K562 (cell line): ENCODE measurements at regions not wholly inside any gene's neighbourhood (a gene's known extent, or its start where the extent isn't known, plus 50 kb on each side); places are given as distances from the start of the nearest gene placed in this dataset.

ENCODE experiments used
- CTCF ChIP-seq, 3 experiments: IDR thresholded peaks in 2 of 3; conservative IDR thresholded peaks in 1 of 3; 2 replicates each; pipeline ENCODE4 v1.5.1; 2011 to 2012; ENCODE audit warnings: low read length in 3 of 3, mild to moderate bottlenecking in 3 of 3, control low read depth in 2 of 3, improper control_type of control experiment in 1 of 3, inconsistent platforms in 1 of 3, low read depth in 1 of 3, mixed read lengths in 1 of 3, moderate library complexity in 1 of 3; ENCODE audit not compliant: insufficient read depth in 2 of 3
- ELK1 ChIP-seq: sonication (generic); formaldehyde crosslinking; IDR thresholded peaks from 2 replicates; pipeline ENCODE4 v1.8.1; 2022; ENCODE audit warnings: missing genetic modification reagents
- HEY1 ChIP-seq: fragments of 250-450 bp; sonication (Bioruptor Pico); IDR thresholded peaks from 2 replicates; pipeline ENCODE4 v1.5.0; 2020; ENCODE audit warnings: mild to moderate bottlenecking, moderate library complexity, borderline replicate concordance
- MECOM ChIP-seq: fragments of 250-450 bp; sonication (Bioruptor Pico); IDR thresholded peaks from 2 replicates; pipeline ENCODE4 v1.8.0; 2022; ENCODE audit warnings: inconsistent platforms
- NRF1 ChIP-seq, 2 experiments: fragments of 450-650 bp; IDR thresholded peaks in 1 of 2; conservative IDR thresholded peaks in 1 of 2; 2 replicates each; pipeline ENCODE4 v1.6.1; 2014; ENCODE audit warnings: mild to moderate bottlenecking in 2 of 2
- PHF20 ChIP-seq: fragments of 450-650 bp; IDR thresholded peaks from 2 replicates; pipeline ENCODE4 v1.6.1; 2018; ENCODE audit not compliant: partially characterized antibody
- POLR2A ChIP-seq: fragments of 450-650 bp; conservative IDR thresholded peaks from 2 replicates; pipeline ENCODE4 v1.6.1; 2016
- RAD21 ChIP-seq, 2 experiments: fragments of 250-450 bp in 1 of 2; fragments of 450-650 bp in 1 of 2; sonication (Bioruptor Pico) in 1 of 2; formaldehyde crosslinking in 1 of 2; IDR thresholded peaks in 1 of 2; conservative IDR thresholded peaks in 1 of 2; 2 replicates each; pipeline versions ENCODE4 v1.4.0 to v1.8.0; 2020 to 2022; ENCODE audit warnings: mild to moderate bottlenecking in 2 of 2, moderate library complexity in 1 of 2
- TAF7 ChIP-seq: fragments of 450-650 bp; IDR thresholded peaks from 2 replicates; pipeline ENCODE4 v1.6.1; 2016; ENCODE audit warnings: missing genetic modification characterization, missing compliant biosample characterization
- TEAD2 ChIP-seq: fragments of 450-650 bp; IDR thresholded peaks from 2 replicates; pipeline ENCODE4 v1.6.1; 2016; ENCODE audit warnings: missing genetic modification characterization, control low read depth, missing compliant biosample characterization
- U2AF2 ChIP-seq: fragments of 200-400 bp; formaldehyde crosslinking; optimal IDR thresholded peaks from 2 replicates; pipeline ENCODE3; 2017; ENCODE audit warnings: low read depth, mild to moderate bottlenecking, low read length
- TF ChIP-seq, protein P1 (sequence below): sonication (generic); formaldehyde crosslinking; IDR thresholded peaks from 2 replicates; pipeline ENCODE4 v1.8.1; 2023; ENCODE audit warnings: mild to moderate bottlenecking, missing genetic modification reagents

DNA sequence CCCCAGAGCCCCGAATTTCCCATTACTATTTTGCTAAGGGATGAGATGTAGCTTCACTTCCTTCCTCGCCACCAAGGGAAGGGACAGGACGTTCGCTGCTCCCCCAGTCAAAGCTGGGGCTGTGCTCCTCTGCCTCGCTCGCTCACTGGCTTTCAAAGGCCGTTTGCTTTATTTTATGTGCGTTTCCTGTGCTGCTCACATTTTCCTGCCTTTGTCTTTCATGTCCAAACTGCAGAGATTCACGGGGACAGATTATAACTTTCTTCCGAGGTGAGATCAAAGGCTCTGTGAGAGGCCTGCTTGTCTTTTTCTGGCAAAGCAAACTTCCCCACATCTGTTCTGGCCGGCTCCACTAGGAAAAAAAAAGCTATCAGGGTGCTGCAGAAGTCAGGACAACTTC is 76.0 kb upstream of the FZD10 start:
- no peak for TF ChIP-seq HEY1 (CRISPR knock-in tag)
- TF ChIP-seq CTCF (IDR thresholded peaks at IDR 0.05 in 2 of 3, conservative IDR thresholded peaks at IDR 0.05 in 1 of 3; ENCODE audit: insufficient read depth in 2 of 3, low read depth in 1 of 3, low read length in 3 of 3), result no peak
- no peak for TF ChIP-seq NRF1 (conservative IDR thresholded peaks at IDR 0.05 in 1 of 2, IDR thresholded peaks at IDR 0.05 in 1 of 2)
- TF ChIP-seq MECOM (CRISPR knock-in tag), result no peak
- no peak for TF ChIP-seq POLR2A
- TF ChIP-seq ELK1 (CRISPR knock-in tag), result no peak
- no peak for TF ChIP-seq TEAD2 (tag)
- TF ChIP-seq RAD21 (CRISPR knock-in tag; conservative IDR thresholded peaks at IDR 0.05 in 1 of 2, IDR thresholded peaks at IDR 0.05 in 1 of 2), result no peak
- TF ChIP-seq, protein P1, sequence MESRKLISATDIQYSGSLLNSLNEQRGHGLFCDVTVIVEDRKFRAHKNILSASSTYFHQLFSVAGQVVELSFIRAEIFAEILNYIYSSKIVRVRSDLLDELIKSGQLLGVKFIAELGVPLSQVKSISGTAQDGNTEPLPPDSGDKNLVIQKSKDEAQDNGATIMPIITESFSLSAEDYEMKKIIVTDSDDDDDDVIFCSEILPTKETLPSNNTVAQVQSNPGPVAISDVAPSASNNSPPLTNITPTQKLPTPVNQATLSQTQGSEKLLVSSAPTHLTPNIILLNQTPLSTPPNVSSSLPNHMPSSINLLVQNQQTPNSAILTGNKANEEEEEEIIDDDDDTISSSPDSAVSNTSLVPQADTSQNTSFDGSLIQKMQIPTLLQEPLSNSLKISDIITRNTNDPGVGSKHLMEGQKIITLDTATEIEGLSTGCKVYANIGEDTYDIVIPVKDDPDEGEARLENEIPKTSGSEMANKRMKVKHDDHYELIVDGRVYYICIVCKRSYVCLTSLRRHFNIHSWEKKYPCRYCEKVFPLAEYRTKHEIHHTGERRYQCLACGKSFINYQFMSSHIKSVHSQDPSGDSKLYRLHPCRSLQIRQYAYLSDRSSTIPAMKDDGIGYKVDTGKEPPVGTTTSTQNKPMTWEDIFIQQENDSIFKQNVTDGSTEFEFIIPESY (CRISPR knock-in tag), result no peak
- no peak for TF ChIP-seq U2AF2
- no peak for TF ChIP-seq PHF20
- no peak for TF ChIP-seq TAF7
